K562 (cell line): ENCODE measurements at regions not wholly inside any gene's neighbourhood (a gene's known extent, or its start where the extent isn't known, plus 50 kb on each side); places are given as distances from the start of the nearest gene placed in this dataset.

ENCODE experiments used
- ATAC-seq: fragments of 200-7000 bp; cut with Tn5 transposase; 3 replicates; pipeline ENCODE4 v1.9.1; 2020; ENCODE audit warnings: moderate library complexity
- BruUV-seq: library from RNA; stranded (reverse); fragments of 400-500 nt; replicated peaks from 2 replicates; lab custom pipeline; 2021; lab: Mats Ljungman, UMichigan
- CTCF ChIA-PET: fragments of 300-600 bp; formaldehyde crosslinking; extraction: SDS; loops from one replicate; lab custom pipeline; 2021; ENCODE audit warnings: low intra/inter-chr PET ratio; lab: Yijun Ruan, JAX
- POLR2A ChIA-PET: fragments of 300-600, 350-650 bp; sonication (Branson Sonifier 250); formaldehyde crosslinking; extraction: SDS; loops from one replicate; lab custom pipeline; 2021; ENCODE audit warnings: antibody characterized with exemption, inconsistent platforms; lab: Yijun Ruan, JAX
- DNase-seq, 4 experiments: peaks; one replicate each; pipeline versions ENCODE4 v3.0.0 to v3.0.0-alpha.2; 2011 to 2018; ENCODE audit warnings: low spot score in 3 of 4, mixed read lengths in 3 of 4; ENCODE audit errors: extremely low read depth in 1 of 4
- FAIRE-seq: peaks from 2 replicates; lab custom pipeline; 2011; peaks lifted over from hg19 to GRCh38; lab: Jason Lieb, UNC
- H2AFZ ChIP-seq: 2 replicates; pipeline ENCODE4 v1.6.0; 2011; ENCODE audit warnings: low read depth, low read length, control low read depth, inconsistent platforms
- H3K27ac ChIP-seq: fragments of 200-600 bp; 3 replicates; pipeline ENCODE4 v1.8.0; 2011; ENCODE audit warnings: low read depth, mild to moderate bottlenecking, control low read depth, inconsistent platforms, low read length, moderate library complexity, mixed read lengths; ENCODE audit errors: extremely low read depth
- H3K27me3 ChIP-seq, 2 experiments: fragments of 300-600 bp in 1 of 2; 2 replicates in 1 of 2; 3 replicates in 1 of 2; pipeline versions ENCODE4 v1.6.0 to v1.8.0; 2011; ENCODE audit warnings: inconsistent platforms in 2 of 2, low read length in 2 of 2, mild to moderate bottlenecking in 1 of 2, mixed read lengths in 1 of 2, moderate library complexity in 1 of 2; ENCODE audit not compliant: control insufficient read depth in 2 of 2, insufficient read depth in 2 of 2
- H3K36me3 ChIP-seq: fragments of 300-600 bp; 3 replicates; pipeline ENCODE4 v1.8.0; 2011; ENCODE audit warnings: mild to moderate bottlenecking, low read length, inconsistent platforms; ENCODE audit not compliant: control insufficient read depth, insufficient read depth
- H3K4me1 ChIP-seq, 2 experiments: fragments of 200-600 bp in 1 of 2; replicated peaks in 1 of 2; 2 replicates in 1 of 2; 3 replicates in 1 of 2; pipeline versions ENCODE4 v1.5.1 to v1.8.0; 2011; ENCODE audit warnings: inconsistent platforms in 2 of 2, low read length in 2 of 2, mild to moderate bottlenecking in 1 of 2, mixed read lengths in 1 of 2, moderate library complexity in 1 of 2; ENCODE audit not compliant: control insufficient read depth in 2 of 2, insufficient read depth in 2 of 2
- H3K4me2 ChIP-seq: 2 replicates; pipeline ENCODE4 v1.6.1; 2011; ENCODE audit warnings: low read length, control low read depth, inconsistent platforms, mixed read lengths; ENCODE audit not compliant: insufficient read depth
- H3K4me3 ChIP-seq: fragments of 200-600 bp; sonication (generic), shearing (Covaris generic); 2 replicates; pipeline ENCODE4 v1.5.1; 2016; ENCODE audit warnings: control low read depth, inconsistent platforms
- H3K79me2 ChIP-seq: fragments of 200-600 bp; 3 replicates; pipeline ENCODE4 v1.8.0; 2011; ENCODE audit warnings: low read length, inconsistent platforms; ENCODE audit not compliant: control insufficient read depth, insufficient read depth
- H3K9ac ChIP-seq, 2 experiments: 2 replicates each; pipeline versions ENCODE4 v1.6.0 to v1.6.1; 2011; ENCODE audit warnings: low read depth in 2 of 2, low read length in 2 of 2, control low read depth in 1 of 2, inconsistent platforms in 1 of 2, mild to moderate bottlenecking in 1 of 2, mixed read lengths in 1 of 2; ENCODE audit not compliant: insufficient read depth in 1 of 2
- H3K9me1 ChIP-seq: one replicate; pipeline ENCODE4 v1.6.0; 2011; ENCODE audit warnings: inconsistent platforms, mild to moderate bottlenecking, low read length, moderate library complexity; ENCODE audit not compliant: control insufficient read depth, insufficient read depth
- H3K9me3 ChIP-seq: replicated peaks from 2 replicates; pipeline ENCODE4 v1.5.1; 2011; ENCODE audit warnings: low read depth, low read length, inconsistent platforms; ENCODE audit not compliant: control insufficient read depth, insufficient read depth
- H4K20me1 ChIP-seq: replicated peaks from 2 replicates; pipeline ENCODE4 v1.6.1; 2011; ENCODE audit warnings: low read length, inconsistent platforms, mixed read lengths; ENCODE audit not compliant: control insufficient read depth, insufficient read depth
- ARID3B ChIP-seq: fragments of 250-450 bp; sonication (Bioruptor Pico); IDR thresholded peaks from 2 replicates; pipeline ENCODE4 v1.4.0; 2020; ENCODE audit warnings: borderline replicate concordance
- BRF2 ChIP-seq: IDR thresholded peaks from 3 replicates; pipeline ENCODE4 v1.6.1; 2011; ENCODE audit warnings: borderline replicate concordance, mild to moderate bottlenecking; ENCODE audit not compliant: insufficient read length, insufficient read depth
- CTCF ChIP-seq, 3 experiments: IDR thresholded peaks in 2 of 3; conservative IDR thresholded peaks in 1 of 3; 2 replicates each; pipeline ENCODE4 v1.5.1; 2011 to 2012; ENCODE audit warnings: low read length in 3 of 3, mild to moderate bottlenecking in 3 of 3, control low read depth in 2 of 3, improper control_type of control experiment in 1 of 3, inconsistent platforms in 1 of 3, low read depth in 1 of 3, mixed read lengths in 1 of 3, moderate library complexity in 1 of 3; ENCODE audit not compliant: insufficient read depth in 2 of 3
- RAD51 ChIP-seq: fragments of 450-650 bp; IDR thresholded peaks from 2 replicates; pipeline ENCODE4 v1.7.1; 2016; ENCODE audit warnings: low read depth, mild to moderate bottlenecking, borderline replicate concordance
- WGBS: fragments of 100-300 bp; shearing (Covaris generic); methylation state at CpG from one replicate; pipeline ENCODE4 v1.1.6; 2016; ENCODE audit warnings: low coverage, mixed read lengths; ENCODE audit not compliant: insufficient coverage; ENCODE audit errors: missing lambda C conversion rate; 5-methylcytosine and 5-hydroxymethylcytosine counted together
- in situ Hi-C: fragments of 300-500 bp; cut with MboI; formaldehyde crosslinking; loops from 4 replicates; pipeline ENCODE4 v1.15.0; 2018; ENCODE audit warnings: inconsistent platforms, mixed read lengths
- intact Hi-C: fragments of 100-400 bp; cut with micrococcal nuclease; formaldehyde crosslinking; loops from 2 replicates; pipeline ENCODE4 v1.14.2; 2022

GRCh38 chr3:188947401-188948280, 224.1 kb upstream of the TPRG1 start:
- Histone ChIP-seq H3K27ac (no peak overlapping the region), H2AFZ (peak overlapping the region; percentile 75), H3K9ac (peak overlapping the region in 1 of 2 experiments; percentile 52; a peak in 2 of 4 replicates), H3K4me2 (peak overlapping the region; percentile 50), H3K36me3 (no peaks in the 10 kb centered on the region), H4K20me1 (no peaks in the 10 kb centered on the region), H3K4me3 (0 out of 2 replicates have a peak overlapping the region, but pooled peaks have one; percentile 11), H3K27me3 (no peaks in the 10 kb centered on the region), H3K4me1 (peaks cover 0 to 6% of the 10 kb centered on the region in 2 experiments; a peak in 2 of 5 replicates), H3K9me3 (no peaks in the 10 kb centered on the region), H3K9me1 (no peaks in the 10 kb centered on the region), H3K79me2 (no peaks in the 10 kb centered on the region)
- 17% methylated on average over 25 of the region's 48 CpGs for WGBS
- POLR2A ChIA-PET = no interaction called here
- ATAC-seq (peak; percentile 89), FAIRE-seq (no peak), DNase-seq (peak; percentile 11 to 61 (median 42))
- TF ChIP-seq BRF2 (no peak), ARID3B (CRISPR knock-in tag) (no peak), RAD51 (no peak), CTCF (IDR thresholded peaks at IDR 0.05 in 2 of 3, conservative IDR thresholded peaks at IDR 0.05 in 1 of 3; ENCODE audit: insufficient read depth in 2 of 3, low read depth in 1 of 3, low read length in 3 of 3) (peak in 2 of 3 experiments; percentile 6 to 16; a peak in 1 of 6 replicates)
- in situ Hi-C loops = no loop called here
- BruUV-seq = no TSS peak
- CTCF ChIA-PET = no interaction called here
- intact Hi-C loops = no loop called here
